Karpas-422 (cell line): ENCODE measurements at regions not wholly inside any gene's neighbourhood (a gene's known extent, or its start where the extent isn't known, plus 50 kb on each side); places are given as distances from the start of the nearest gene placed in this dataset.

Experiments used
- DNase-seq: peaks from one replicate; pipeline ENCODE4 v3.0.0-alpha.2; 2015
- H2AFZ ChIP-seq: fragments of 200-600 bp; sonication (generic); 2 replicates; pipeline ENCODE4 v1.6.1; 2014; ENCODE audit warnings: antibody characterized with exemption, low read length, mixed read lengths
- H3K27ac ChIP-seq: fragments of 200-600 bp; sonication (generic); 2 replicates; pipeline ENCODE4 v1.5.1; 2014; ENCODE audit warnings: mild to moderate bottlenecking, low read length, moderate library complexity
- H3K27me3 ChIP-seq: fragments of 200-600 bp; sonication (generic); 2 replicates; pipeline ENCODE4 v1.6.1; 2014; ENCODE audit warnings: low read length, mixed read lengths
- H3K36me3 ChIP-seq: fragments of 200-600 bp; sonication (generic); 2 replicates; pipeline ENCODE4 v1.6.1; 2014; ENCODE audit warnings: low read length, mixed read lengths; ENCODE audit not compliant: insufficient read depth
- H3K4me1 ChIP-seq: fragments of 200-600 bp; sonication (generic); 2 replicates; pipeline ENCODE4 v1.6.1; 2014; ENCODE audit warnings: mild to moderate bottlenecking, low read length, mixed read lengths
- H3K4me2 ChIP-seq: fragments of 200-600 bp; sonication (generic); 2 replicates; pipeline ENCODE4 v1.6.1; 2014; ENCODE audit warnings: low read length, low read depth, mild to moderate bottlenecking; ENCODE audit not compliant: poor library complexity, severe bottlenecking
- H3K4me3 ChIP-seq: fragments of 200-600 bp; sonication (generic); 2 replicates; pipeline ENCODE4 v1.5.1; 2014; ENCODE audit warnings: mild to moderate bottlenecking, antibody characterized with exemption, low read length, mixed read lengths
- H3K79me2 ChIP-seq: fragments of 200-600 bp; sonication (generic); 2 replicates; pipeline ENCODE4 v1.6.1; 2014; ENCODE audit warnings: mild to moderate bottlenecking, low read length, mixed read lengths
- H3K9ac ChIP-seq: fragments of 200-600 bp; sonication (generic); 2 replicates; pipeline ENCODE4 v1.6.0; 2014; ENCODE audit warnings: low read length
- H3K9me2 ChIP-seq: fragments of 200-600 bp; sonication (generic), shearing (Covaris generic); replicated peaks from 2 replicates; pipeline ENCODE4 v1.6.0; 2014; ENCODE audit warnings: mild to moderate bottlenecking, low read length, moderate library complexity; ENCODE audit not compliant: insufficient read depth
- H3K9me3 ChIP-seq: fragments of 300-700, 200-600 bp; sonication (generic); 2 replicates; pipeline ENCODE4 v1.6.1; 2014; ENCODE audit warnings: low read length, mixed read lengths
- H4K20me1 ChIP-seq: fragments of 200-600 bp; sonication (generic); 2 replicates; pipeline ENCODE4 v1.6.1; 2014; ENCODE audit warnings: mild to moderate bottlenecking, antibody characterized with exemption, low read length, low read depth; ENCODE audit not compliant: insufficient read depth

DNA sequence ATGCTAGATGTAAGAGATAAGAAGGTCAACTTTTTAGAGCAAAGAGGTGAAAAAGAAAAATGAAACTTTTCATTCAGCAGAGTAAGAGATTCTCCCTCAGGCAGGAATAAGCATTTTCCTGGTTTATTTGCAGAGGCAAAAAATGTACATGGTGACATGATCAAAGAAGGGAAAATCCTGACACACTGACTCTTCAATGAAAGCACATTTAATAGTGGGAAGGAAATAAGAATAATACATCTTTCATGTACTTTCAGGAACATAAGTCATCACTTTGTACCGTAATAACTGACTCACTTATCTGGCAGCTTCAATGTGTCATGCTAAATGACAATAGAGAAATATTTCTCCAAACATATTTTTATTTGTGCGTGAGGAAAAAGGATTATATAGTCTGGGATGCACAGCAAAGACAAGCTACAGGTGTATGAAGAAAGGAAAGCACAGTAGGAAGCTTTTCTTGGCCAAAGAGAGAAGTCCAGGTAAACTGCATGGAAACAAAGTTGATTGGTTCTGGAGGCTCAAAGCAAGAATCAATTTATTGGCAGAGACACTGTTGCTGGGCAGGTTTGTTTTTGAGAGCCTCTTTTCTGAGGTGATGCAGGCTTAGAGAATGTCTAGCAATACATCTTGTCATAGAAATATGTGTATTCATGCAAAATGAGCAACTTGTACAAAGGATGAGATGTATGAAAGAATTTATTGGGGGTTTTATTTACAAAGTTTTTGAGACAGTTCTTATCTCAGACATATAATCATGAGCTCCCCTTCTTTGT is 1409.0 kb downstream of the PLA2G4A start:
- Histone ChIP-seq H3K36me3 (no peaks in the 10 kb centered on the region), H3K4me1 (no peaks in the 10 kb centered on the region), H3K27ac (no peak overlapping the region), H4K20me1 (no peaks in the 10 kb centered on the region), H3K9ac (no peak overlapping the region), H3K79me2 (no peaks in the 10 kb centered on the region), H3K27me3 (no peaks in the 10 kb centered on the region), H3K4me3 (no peak overlapping the region), H3K9me2 (no peaks in the 10 kb centered on the region), H2AFZ (no peak overlapping the region), H3K9me3 (no peaks in the 10 kb centered on the region), H3K4me2 (no peak overlapping the region)
- DNase-seq, result no peak

DNA sequence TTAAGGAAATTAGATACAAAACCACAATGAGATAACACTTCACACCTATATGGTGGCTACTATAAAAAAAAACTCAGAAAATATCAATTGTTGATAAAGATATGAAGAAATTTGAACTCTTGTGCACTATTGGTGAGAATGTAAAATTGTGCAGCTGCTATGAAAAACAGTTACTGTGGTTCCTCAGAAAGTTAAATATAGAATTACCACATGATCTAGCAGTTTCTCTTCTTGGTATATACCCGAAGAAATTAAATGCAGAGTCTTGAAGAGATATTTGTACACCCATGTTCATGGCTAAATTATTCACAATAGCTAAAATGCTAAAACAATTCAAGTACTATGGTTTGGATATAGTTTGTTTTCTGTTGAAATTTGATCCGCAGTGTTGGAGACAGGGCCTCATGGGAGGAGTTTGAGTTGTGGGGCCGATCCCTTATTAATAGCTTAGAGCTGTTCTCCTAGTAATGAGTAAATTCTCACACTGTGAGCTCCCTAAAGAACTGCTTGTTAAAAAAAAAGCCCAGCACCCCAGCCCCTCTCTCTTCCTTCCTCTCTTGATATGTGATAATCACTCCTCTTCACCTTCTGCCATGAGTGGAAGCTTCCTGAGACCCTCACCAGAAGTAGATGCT is 1412.1 kb downstream of the PLA2G4A start:
- no peak overlapping the region for H3K9ac ChIP-seq
- no peak overlapping the region for H3K4me2 ChIP-seq
- no peaks in the 10 kb centered on the region for H3K9me3 ChIP-seq
- H3K4me1 ChIP-seq, result no peaks in the 10 kb centered on the region
- H3K79me2 ChIP-seq, result no peaks in the 10 kb centered on the region
- H3K36me3 ChIP-seq, result no peaks in the 10 kb centered on the region
- H3K9me2 ChIP-seq, result no peaks in the 10 kb centered on the region
- H3K27me3 ChIP-seq, result no peaks in the 10 kb centered on the region
- no peak overlapping the region for H2AFZ ChIP-seq
- H3K27ac ChIP-seq, result no peak overlapping the region
- DNase-seq, result no peak
- no peak overlapping the region for H3K4me3 ChIP-seq
- H4K20me1 ChIP-seq, result no peaks in the 10 kb centered on the region

DNA sequence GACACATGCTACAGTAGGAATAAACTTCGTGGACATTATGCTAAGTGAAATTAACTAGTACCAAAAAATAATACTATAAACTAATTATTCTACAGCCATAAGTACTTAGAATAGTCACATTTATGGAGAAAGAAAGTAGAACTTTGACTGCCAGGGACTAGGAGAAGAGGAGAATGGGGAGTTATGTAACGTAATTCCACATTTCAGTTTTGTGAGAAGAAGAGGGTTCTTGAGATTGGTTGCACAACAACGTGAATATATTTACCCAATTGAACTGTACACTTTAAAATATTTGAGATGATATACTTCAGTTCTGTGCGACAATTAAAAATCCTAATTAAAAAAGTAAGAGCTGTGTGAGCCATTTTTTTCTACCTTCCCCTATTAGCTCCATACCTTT is 1412.9 kb downstream of the PLA2G4A start:
- Histone ChIP-seq H2AFZ (no peak overlapping the region), H3K4me1 (no peaks in the 10 kb centered on the region), H3K79me2 (no peaks in the 10 kb centered on the region), H3K27me3 (no peaks in the 10 kb centered on the region), H3K4me2 (no peak overlapping the region), H3K36me3 (no peaks in the 10 kb centered on the region), H3K9ac (no peak overlapping the region), H3K4me3 (no peak overlapping the region), H4K20me1 (no peaks in the 10 kb centered on the region), H3K9me3 (no peaks in the 10 kb centered on the region), H3K9me2 (no peaks in the 10 kb centered on the region), H3K27ac (no peak overlapping the region)
- no peak for DNase-seq

DNA sequence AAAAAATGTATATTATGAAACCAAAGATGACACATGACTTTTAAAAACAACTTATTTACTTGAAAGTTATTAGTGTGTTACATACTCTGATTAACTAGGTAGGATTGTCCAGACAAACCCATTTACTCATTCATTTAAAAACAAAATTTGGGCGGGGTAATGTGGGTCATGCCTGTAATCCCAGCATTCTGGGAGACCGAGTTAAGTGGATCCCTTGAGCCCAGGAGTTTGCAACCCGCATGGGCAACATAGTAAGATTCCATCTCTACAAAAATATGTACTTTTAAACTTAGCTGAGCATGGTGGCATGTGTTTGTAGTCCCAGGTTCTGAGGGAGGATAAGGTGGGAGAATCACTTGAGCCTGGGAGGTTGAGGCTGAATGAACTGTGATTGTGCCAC is 1414.7 kb downstream of the PLA2G4A start:
- H3K9me3 ChIP-seq, result no peaks in the 10 kb centered on the region
- H3K9me2 ChIP-seq, result no peaks in the 10 kb centered on the region
- H3K36me3 ChIP-seq, result no peaks in the 10 kb centered on the region
- no peaks in the 10 kb centered on the region for H3K79me2 ChIP-seq
- no peak overlapping the region for H2AFZ ChIP-seq
- H3K27me3 ChIP-seq, result no peaks in the 10 kb centered on the region
- no peaks in the 10 kb centered on the region for H4K20me1 ChIP-seq
- no peak overlapping the region for H3K4me2 ChIP-seq
- no peak for DNase-seq
- no peak overlapping the region for H3K9ac ChIP-seq
- H3K27ac ChIP-seq, result no peak overlapping the region
- no peak overlapping the region for H3K4me3 ChIP-seq
- no peaks in the 10 kb centered on the region for H3K4me1 ChIP-seq

DNA sequence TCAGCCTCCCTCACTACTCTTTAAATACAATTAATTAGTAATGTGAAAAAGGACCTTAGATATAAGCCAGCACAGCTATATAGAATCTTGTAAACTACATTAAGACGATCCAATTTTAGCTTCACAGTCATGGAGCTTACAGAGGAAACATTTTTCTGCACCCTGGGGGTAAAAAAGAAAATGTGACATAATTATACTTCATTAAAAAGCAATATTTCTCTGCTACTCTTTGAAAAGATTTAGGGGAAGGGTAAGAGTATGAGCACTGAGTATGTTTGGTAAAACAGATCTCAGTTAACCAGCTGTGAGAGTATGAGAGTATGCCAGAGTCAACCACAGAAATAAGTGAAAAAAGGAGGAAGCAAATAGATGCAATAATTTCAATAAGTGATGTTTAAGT is 1415.9 kb downstream of the PLA2G4A start:
- Histone ChIP-seq H3K4me1 (no peaks in the 10 kb centered on the region), H3K9me2 (no peaks in the 10 kb centered on the region), H3K79me2 (no peaks in the 10 kb centered on the region), H3K4me3 (no peak overlapping the region), H3K36me3 (no peaks in the 10 kb centered on the region), H3K27ac (no peak overlapping the region), H4K20me1 (no peaks in the 10 kb centered on the region), H3K4me2 (no peak overlapping the region), H3K27me3 (no peaks in the 10 kb centered on the region), H3K9ac (no peak overlapping the region), H3K9me3 (no peaks in the 10 kb centered on the region), H2AFZ (no peak overlapping the region)
- DNase-seq, result no peak

DNA sequence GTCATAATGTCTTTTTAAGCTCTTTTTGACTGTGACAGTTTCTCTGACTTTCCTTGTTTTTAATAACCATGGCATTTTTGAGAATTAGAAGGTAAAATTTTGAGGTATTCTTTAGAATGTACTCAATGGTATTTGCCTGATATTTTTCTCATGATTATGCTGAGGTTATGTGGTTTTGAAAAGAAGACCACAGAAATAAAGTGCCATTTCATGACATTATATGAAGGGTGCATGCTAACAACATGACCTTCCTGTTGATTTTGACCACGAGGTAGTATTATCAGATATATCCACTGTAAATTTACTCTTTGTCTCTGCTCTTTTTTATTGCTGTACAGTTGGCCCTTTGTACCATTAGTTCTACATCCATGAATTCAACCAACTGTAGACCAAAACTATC is 1418.5 kb downstream of the PLA2G4A start:
- no peak overlapping the region for H3K27ac ChIP-seq

DNA sequence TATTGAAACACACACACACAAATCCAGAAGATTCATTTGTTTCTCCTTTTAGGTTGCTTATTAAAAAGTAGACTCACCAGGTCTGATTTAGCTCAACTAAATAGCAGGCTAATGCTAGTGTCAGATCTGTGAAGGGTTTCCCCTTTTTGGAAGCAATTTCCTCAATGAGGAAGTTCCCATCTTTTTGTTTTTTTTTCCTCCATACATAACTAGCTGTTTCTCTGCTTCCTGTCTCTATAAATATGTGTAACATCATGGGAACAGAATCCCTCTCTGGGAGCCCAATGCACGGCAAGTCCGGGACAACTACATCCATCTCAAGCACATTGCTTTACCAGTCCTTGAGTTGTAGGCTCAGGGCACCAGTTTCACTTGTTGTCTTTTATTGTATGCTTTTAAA is 1421.1 kb downstream of the PLA2G4A start:
- 0 out of 2 replicates have a peak, but pooled peaks cover 4% of the 10 kb centered on the region for H3K9me3 ChIP-seq
- no peaks in the 10 kb centered on the region for H3K36me3 ChIP-seq
- H3K4me3 ChIP-seq, result no peak overlapping the region
- no peaks in the 10 kb centered on the region for H3K4me1 ChIP-seq
- no peak overlapping the region for H2AFZ ChIP-seq
- H3K79me2 ChIP-seq, result no peaks in the 10 kb centered on the region
- H3K9me2 ChIP-seq, result no peaks in the 10 kb centered on the region
- no peak for DNase-seq
- H3K4me2 ChIP-seq, result no peak overlapping the region
- H3K27ac ChIP-seq, result no peak overlapping the region
- H3K27me3 ChIP-seq, result no peaks in the 10 kb centered on the region
- H4K20me1 ChIP-seq, result no peaks in the 10 kb centered on the region
- no peak overlapping the region for H3K9ac ChIP-seq

More for the DNA sequence above, 1418.5 kb downstream of the PLA2G4A start:
- no peak overlapping the region for H3K4me2 ChIP-seq
- no peak overlapping the region for H2AFZ ChIP-seq
- no peaks in the 10 kb centered on the region for H3K4me1 ChIP-seq
- no peaks in the 10 kb centered on the region for H3K9me2 ChIP-seq
- no peaks in the 10 kb centered on the region for H3K27me3 ChIP-seq
- no peak overlapping the region for H3K4me3 ChIP-seq
- H3K79me2 ChIP-seq, result no peaks in the 10 kb centered on the region
- no peak overlapping the region for H3K9ac ChIP-seq
- H4K20me1 ChIP-seq, result no peaks in the 10 kb centered on the region
- no peaks in the 10 kb centered on the region for H3K9me3 ChIP-seq
- H3K36me3 ChIP-seq, result no peaks in the 10 kb centered on the region
- DNase-seq, result no peak

DNA sequence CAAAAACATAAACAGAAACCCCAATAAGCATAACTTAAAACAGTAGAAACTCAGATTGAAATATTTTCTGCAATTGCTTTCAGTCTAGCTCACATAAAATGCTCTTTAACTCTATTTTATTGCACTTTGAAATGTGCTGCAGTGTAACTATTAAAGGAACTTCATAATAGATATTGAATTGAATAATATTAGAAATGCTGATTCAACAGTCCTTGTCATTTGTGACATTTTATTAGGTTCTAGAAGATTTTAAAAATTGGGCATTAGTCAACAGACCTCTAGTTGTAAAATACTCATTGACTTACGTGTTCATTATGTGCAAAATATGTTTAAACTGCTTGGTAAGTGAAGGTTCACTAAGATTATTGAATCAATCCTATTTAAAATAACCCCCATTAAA is 1422.3 kb downstream of the PLA2G4A start:
- Histone ChIP-seq H3K4me3 (no peak overlapping the region), H3K4me2 (no peak overlapping the region), H3K9ac (no peak overlapping the region), H3K9me2 (no peaks in the 10 kb centered on the region), H3K9me3 (peaks cover 6% of the 10 kb centered on the region; the same call in 1 of the 2 replicates), H3K79me2 (no peaks in the 10 kb centered on the region), H3K36me3 (no peaks in the 10 kb centered on the region), H4K20me1 (no peaks in the 10 kb centered on the region), H3K27ac (no peak overlapping the region), H2AFZ (no peak overlapping the region), H3K27me3 (no peaks in the 10 kb centered on the region), H3K4me1 (no peaks in the 10 kb centered on the region)
- DNase-seq, result no peak
